Amniotic epithelial cell (primary cell): ENCODE measurements at regions not wholly inside any gene's neighbourhood (a gene's known extent, or its start where the extent isn't known, plus 50 kb on each side); places are given as distances from the start of the nearest gene placed in this dataset.
"Not testable (repeated sequence)": the region's sequence is repeated elsewhere in the genome, so short reads cannot be mapped to it uniquely, and the experiment has no call there.

Experiments used
- DNase-seq: peaks from one replicate; pipeline ENCODE4 v3.0.0-alpha.2; 2010; ENCODE audit warnings: low read depth

DNA sequence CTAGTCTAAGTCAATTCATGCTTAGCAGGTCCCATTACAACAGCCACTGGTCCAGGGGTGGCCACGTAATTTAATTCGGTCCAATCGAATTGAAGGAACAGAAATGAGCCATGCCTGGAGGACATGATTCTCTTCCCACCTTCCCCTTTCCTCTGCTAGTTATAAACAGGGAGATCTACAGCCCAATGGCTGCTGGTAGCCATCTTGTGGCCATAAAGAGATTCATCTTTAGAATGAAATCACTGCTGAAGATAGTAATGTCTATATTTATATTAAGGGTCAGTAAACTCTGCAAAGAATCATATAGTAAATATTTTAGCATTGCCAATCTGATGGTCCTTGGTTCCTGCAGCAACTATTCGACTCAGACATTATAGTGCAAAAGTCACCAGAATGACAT, 530.6 kb downstream of the TTLL7 start:
- DNase-seq = not testable (repeated sequence)

DNA sequence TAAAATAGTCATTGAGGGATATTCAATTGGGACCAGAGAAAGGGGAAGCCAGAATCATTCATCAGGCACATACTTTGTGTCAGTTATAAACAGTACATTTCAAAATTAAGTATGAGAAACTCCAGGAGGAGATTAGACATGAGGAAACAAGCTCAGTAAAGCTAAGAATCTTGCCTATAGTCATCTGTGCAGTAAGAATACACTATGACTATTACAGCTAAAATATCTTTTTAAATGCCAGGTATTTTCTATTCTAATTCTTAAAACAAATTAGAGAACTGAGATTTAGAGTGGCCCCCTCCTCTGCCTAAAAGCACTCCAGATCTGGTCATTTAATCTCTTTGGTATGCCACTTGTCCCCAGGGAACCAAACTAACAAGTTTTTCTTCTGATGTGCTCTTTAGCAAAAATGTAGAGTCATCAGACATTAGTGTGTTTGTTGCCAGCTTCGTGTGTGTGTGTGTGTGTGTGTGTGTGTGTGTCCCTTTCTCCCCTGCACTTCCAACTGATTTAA, 541.1 kb downstream of the TTLL7 start:
- DNase-seq = not testable (repeated sequence)

DNA sequence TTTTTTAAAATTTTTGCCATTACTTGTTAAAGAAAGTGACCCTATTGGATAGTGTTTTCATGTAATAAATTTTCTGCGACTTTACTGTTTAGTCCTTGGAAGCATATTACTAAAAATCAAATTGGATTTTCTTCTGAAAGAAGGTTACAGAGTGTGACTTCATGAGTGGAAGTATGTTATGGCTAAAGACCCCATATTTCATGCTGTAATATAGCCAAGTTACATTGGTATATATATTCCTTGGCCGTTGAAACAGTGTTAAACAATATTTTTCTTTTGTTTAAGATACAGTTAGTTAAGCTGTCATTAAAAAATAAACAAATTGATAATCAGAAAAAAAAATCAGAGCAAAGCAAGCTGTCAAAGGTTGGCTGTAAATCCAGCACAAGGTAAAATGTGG, 541.7 kb downstream of the TTLL7 start:
- DNase-seq = not testable (repeated sequence)

DNA sequence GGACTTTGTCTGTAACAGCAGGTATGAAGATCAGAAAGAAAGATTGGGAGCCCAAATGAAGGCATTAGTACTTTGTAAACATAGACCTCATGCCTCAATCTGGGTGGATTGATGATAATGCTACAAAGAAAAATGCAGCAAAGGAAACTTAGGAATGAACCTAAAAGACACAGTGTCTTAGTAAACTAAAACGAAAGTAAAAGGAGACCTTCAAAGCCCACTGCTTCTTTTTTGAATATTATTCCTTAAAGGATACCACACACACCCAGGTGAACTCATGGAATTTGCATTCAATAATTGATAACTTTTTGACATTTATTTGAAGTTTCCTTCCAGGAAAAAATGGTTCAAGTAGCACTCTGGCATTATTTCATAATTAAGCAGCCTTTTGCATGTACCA, 543.2 kb downstream of the TTLL7 start:
- not testable (repeated sequence) for DNase-seq

DNA sequence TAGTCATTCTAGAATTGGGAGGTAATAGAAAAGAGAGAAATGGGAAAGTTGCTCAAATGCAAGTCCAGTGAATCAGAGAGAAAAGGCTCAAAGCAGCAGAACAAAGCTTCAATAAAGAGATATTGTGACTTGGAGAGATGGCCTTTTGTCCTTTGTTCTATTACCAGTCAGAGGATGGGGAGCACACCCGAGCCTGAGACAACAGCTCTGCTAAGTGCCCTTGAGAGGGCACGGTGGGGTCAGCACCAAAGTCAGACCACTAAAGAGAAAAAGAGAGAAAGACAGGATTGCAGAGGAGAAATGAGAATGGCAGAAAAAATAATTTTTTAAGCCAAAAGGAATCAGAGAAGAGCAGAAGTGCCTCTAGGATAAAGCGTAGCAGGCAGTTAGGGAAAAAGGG, 553.1 kb downstream of the TTLL7 start:
- not testable (repeated sequence) for DNase-seq

DNA sequence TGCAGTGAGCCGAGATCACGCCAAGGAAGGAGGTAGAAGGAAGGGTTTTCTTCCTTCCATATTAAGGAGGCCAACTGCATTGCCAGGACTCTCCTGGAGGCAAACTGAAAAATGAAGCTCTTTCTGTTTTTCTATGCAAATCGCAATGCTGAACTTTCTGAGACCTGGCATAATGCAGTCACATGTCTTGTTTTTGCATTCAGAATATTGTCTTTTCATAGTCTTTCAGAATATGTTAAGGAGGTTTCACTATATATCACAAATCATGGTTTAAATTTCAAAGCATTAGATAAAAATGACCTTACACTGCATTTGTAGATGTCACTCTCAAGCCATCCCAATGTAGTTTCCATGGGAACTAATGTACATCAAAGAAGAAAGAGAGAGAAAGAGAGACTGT, 556.5 kb downstream of the TTLL7 start:
- not testable (repeated sequence) for DNase-seq

DNA sequence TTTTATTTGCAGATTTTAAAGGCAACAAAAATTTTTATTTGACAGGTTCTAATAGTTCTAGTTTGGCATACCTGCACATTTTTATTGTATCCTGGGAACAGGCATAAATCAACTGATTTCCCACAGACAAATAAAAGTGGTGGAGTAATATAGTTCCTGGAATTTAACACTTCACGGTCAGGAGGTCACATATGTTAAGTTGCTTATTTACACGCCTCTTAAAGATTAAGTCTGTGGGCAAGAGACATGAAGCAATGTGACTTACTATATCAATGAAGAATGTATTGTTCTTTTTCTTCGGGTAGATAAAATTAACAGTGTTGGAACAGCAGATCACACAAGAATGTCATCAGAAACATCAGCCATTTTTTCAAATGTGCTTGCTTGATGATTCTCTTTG, 558.3 kb downstream of the TTLL7 start:
- not testable (repeated sequence) for DNase-seq

DNA sequence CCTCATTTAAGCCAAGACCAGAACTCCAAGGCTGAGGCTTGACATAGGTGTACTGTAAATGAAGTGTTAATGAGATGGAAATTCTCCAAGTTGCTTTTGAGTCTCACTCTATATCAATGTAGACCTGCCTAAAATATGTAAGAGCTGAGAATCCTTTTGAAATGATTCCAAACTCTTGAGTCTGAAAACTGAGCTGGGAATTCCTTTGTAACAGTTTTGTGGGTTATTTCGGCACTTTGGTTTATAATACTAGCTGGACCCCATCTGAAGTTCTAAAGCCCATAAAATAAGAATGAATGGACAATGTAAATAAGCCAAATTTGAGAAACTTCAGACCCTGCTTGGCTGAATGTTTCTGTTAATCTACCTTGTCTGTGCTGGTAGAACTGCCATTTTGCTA, 558.9 kb downstream of the TTLL7 start:
- DNase-seq = not testable (repeated sequence)

DNA sequence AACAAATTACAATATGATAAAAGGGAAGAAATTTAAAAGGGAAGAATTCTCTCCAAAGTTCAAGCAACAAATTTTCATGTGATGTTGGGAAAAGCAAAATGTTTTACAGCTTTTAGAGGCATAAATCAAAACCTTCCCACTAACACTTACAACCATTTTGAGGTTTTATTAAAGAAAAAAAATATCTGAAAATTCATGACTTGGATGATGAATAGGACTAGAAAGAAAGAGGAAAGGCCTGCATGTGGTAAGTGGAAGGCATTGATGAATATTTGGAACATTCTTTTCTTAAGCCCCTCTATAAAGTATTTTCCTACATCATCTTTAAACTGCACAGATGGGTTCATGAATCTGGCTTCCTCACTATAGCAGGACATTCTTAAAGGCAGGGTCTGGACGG, 560.6 kb downstream of the TTLL7 start:
- DNase-seq = not testable (repeated sequence)

DNA sequence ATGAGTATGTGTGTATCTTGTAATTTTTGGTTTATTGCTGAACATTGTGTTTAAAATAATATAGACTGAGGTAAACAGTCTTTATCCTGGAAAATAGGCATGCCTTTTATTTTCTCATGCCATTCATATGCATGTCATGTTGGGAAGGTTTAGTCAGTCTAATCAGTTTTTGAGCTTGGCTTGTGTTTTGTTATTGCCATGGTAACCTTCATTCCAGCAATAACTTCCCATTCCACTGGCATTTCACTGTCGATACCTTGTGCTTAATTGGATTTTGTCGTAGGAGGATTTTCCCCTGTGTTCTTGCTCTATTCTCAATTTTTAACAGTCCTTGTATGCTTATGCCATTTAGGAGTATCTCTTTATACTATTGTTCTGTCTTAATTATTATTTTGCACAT, 563.6 kb downstream of the TTLL7 start:
- DNase-seq = not testable (repeated sequence)

DNA sequence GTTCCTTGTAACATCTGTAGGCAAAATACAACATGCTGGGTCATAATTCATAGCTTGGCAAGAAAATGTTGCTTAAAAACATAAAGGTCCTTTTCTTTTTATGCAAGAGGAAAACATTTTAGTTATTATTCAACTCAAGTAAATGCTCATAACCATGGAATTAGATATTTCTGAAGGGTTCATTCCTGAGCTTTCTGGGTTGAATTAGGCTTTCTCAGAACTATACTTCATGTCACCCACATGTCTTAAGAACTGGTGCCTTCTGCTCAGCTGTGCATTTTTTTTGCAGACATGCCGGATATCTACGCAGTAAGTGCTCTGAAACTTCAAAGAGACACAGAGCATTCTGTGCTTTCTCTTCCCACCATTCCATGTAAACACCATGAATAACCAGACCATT, 571.4 kb downstream of the TTLL7 start:
- DNase-seq = not testable (repeated sequence)

DNA sequence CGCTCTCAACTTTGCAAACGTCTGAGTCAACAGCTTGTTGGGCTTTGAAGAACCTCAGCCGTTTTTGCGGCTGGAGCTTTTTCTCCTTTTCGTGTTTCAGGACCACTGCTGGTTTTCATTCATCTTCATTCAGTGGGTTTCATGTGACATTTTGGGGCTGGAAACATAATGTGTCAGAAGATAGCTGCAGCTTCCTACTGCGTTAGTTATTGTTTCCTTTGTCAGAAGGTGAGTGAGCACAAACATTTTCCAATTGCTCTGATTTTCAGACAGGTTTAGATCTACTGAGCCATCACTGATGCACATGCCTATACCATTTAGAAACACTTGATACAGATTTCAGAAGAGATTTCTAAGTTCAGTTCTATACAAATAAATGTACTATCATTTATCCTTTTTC, 575.5 kb downstream of the TTLL7 start:
- not testable (repeated sequence) for DNase-seq

DNA sequence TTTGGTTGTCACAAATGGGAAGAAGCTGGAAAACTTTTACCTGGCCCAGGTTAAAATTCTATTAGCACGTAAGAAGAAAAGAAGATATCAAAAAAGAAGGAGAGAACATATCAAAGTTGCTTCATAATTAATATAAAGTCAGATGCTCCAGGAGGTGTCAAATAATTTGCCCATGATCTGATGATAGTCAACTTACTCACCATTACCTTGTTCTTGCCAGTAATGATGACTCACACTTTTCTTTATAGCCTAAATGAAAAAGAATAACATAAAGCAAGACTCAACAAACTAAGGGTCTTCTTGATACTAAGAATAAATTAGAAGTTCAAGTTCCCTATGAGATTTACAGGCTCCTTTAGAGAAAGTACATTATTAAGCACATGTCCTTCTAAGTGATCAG, 580.4 kb downstream of the TTLL7 start:
- no peak for DNase-seq

DNA sequence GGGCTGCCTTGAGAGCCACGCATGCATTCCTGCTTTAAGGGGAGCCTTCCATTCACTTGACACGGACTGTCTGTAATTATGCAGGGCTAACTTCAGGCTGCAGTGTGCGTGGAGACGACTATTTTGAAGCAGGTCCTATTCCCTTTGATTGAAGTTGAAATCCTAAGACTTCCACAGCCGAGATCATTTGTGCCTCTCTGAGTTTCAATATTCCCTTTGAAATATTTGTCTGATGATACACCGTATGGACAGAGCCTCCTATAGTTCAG, 585.2 kb downstream of the TTLL7 start:
- DNase-seq = not testable (repeated sequence)

DNA sequence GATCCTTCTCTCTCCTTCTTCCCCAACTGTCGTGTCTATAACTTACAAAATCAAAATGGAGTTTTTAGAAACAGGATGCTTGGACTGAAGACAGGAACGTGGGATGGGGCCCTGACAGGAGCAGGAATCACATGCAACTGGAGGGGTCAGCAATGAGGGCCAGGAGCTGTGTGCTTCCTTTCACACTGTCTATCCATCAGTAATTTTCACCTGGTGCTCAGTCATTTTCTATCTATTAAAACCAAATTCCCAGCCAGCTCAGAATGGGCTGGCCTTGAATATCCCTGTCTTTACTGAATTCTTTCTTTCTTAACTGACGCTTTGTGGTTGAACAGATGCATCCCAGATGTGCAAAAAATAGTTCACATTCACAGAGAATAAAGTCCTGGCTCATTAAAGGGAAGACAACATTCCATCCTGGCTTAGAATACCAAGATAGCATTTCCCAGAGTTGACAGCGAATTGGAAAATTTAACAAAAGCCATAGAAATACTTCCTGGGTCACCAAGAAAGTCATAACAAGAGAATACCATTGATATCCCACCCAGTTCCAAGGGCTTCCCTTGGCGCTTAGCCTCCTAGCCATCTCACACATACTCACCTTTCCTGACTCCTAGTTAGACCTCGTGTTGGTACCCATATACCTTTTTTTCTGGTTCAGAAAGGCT, 588.1 kb downstream of the TTLL7 start:
- not testable (repeated sequence) for DNase-seq

DNA sequence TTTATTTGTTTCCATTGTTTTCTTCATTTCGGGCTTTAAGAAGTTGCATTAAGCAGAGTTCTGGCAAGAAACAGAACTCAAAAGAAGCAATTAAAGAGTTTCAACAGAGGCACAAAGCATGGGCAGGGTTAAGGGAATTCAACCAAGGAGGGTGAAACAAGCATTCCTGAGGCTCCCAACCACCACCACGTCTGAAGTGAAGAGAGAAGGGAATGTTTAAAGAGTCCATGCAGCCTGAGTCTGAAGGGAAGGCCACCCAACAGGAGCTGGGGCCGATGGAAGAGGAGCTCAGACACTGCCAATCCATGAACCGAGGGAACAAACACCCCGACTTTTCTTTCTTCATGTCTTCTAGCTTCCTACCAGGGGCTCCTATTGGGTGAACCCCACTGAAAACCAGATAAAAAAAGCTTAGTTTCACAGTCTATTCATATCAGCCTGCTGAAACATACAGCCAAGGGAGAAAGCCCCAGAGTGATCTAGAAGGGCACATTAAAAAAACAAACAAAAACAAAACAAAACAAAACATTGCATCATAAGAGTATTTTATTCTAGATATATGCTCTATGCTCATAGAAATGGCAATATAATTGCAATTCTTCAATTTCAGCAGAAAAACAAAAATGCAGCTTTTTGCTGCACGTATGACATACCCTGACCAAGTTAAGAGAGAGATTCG, 592.1 kb downstream of the TTLL7 start:
- DNase-seq = not testable (repeated sequence)

DNA sequence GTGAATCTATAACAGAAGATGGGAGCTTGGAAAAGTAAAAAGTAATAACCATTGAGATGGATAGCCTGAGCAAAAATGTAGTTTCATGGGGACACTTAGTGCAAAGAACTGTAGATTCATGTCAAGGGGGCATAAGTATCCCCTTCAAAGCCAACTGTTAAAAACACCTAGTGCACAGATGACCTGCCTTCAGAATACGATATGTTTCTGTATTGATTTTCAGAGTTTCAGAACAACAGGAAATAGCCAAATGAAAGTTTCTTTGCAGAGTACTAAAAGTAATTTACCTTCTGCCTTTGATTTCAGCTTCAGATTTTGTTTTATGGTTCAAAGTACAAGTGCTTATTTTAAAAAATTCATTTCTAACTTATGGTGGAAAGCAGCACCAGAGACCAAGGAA, 593.1 kb downstream of the TTLL7 start:
- not testable (repeated sequence) for DNase-seq

DNA sequence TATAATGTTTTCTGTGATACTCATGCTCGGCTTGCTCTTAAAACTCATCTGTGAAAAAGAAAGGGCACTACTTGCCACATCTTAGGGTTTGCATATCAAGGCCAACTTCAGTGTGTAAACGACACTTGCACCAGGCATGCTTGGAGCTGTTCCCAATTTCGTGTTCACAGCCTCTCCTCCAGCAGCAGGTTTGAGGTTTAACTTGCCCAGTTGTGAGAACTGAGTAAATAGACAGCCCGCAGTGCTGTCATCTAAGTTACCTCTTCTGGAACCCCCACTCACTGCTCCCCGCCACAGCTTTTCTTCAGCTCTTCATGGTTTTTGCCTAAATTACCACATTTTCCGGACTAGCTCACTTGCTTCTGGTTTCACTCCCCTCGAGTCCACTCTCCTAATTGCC, 595.4 kb downstream of the TTLL7 start:
- not testable (repeated sequence) for DNase-seq

DNA sequence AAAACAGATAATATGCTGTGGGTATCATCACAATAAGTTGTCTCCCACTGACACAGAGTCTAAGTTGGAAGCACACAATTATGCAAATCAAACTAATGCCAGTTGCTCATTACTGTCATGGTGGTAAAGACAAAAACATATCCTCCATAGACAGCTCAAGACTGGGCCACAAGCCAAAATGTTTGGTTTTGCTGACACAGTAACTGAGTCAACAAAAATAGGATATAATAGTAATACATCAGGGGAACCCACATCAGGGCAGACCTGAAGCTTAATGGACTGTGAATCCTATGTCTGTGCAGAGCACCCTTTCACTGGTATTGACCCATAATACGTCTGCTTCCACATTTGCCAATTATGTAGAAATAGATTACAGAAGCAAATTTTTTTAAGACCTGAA, 597.8 kb downstream of the TTLL7 start:
- DNase-seq = not testable (repeated sequence)

DNA sequence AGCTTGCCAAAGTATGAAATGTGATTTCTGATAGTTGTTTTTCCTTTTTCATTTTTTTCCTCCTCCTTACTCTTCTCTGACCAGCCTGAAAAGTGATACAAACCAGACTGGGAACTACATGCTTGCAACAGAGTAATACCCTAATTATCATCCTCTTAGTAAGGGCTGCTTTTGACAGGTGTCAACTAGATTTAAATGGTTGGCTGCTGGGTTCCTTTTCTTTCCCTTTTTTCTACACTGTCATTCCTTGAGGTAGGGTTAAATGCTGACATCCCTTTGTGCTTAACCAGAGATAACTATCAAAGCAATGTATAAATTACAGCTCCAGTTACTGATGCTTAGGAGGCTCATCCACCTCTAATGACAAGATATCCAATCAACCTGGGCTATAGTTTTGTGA, 598.8 kb downstream of the TTLL7 start:
- DNase-seq = not testable (repeated sequence)

DNA sequence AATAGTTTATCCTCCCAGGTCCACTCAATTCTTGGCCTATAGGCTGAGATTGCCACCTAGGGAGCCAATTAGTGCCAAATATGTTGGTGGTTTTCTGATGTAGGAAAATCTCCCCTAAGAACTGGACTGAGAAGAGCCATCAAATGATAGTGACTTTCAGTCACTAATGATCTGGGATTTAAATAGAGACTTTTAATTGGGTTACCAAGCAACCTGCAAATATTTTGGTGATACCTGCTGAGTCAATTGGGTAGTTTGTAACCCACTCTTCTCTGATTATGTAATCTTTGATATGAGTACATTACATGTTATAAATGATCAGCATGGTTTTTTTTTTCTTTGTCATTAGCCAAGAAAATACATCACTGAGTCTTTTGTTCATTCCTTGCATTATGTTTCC, 600.8 kb downstream of the TTLL7 start:
- not testable (repeated sequence) for DNase-seq

DNA sequence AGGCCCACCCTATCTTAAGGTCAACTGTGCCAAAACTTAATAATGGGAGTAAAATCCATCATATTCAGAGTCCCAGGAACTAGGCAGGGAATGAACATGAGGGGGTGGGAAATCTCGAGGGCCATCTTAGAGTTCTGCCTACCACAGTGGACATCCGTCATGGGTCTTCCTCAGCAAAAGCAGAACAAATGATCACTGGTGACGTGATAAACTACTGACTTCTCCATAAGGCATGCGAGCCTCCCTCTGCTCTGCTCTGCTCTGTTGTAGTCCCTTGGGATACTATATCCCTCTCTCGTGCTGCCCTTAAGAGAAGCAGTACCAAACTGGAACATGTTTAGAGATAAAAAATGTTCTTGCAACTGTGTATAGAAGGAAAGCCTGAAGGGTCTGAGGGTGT, 603.8 kb downstream of the TTLL7 start:
- DNase-seq = not testable (repeated sequence)

DNA sequence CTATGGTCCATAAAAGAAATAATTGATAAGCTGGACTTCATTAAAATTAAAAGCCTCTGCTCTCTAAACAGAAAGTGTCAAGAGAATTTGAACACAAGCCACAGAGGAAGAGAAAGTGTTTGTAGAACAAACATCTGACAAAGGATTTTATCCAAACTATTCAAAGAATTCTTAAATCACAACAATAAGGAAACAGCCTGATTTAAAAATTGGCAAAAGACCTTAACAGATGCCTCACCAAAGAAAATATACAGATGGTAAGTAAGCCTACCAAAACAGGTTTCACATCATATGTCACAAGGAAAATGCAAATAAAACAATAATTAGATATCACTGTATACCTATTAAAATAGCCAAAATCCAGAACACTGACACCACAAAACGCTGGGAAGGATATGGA, 612.0 kb downstream of the TTLL7 start:
- not testable (repeated sequence) for DNase-seq

DNA sequence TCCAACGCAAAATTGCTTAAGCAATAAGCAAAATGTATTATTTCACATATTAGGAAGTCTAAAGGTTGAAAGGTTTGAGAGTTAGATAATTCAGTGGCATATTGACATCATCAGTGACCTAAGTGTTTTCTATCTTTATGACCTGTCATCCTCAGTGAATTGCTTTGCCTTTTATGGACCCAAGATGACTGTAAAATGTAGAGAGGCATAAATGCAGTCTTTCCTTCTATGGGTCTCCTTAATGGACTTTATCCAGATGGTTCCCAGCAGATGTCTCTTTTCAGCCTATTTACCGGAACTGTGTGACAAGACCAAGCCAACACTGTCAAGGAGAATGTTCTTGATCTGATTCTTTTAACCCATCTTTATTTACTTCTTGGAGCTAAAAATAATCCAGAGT, 615.8 kb downstream of the TTLL7 start:
- DNase-seq = not testable (repeated sequence)
